GM06990 (cell line): ENCODE measurements at regions not wholly inside any gene's neighbourhood (a gene's known extent, or its start where the extent isn't known, plus 50 kb on each side); places are given as distances from the start of the nearest gene placed in this dataset.

ENCODE experiments used
- DNase-seq: peaks from one replicate; pipeline ENCODE4 v3.0.0-alpha.2; 2011; ENCODE audit not compliant: insufficient read length; ENCODE audit errors: extremely low read depth
- H3K27me3 ChIP-seq: replicated peaks from 2 replicates; pipeline ENCODE4 v1.6.0; 2011; ENCODE audit warnings: low read length; ENCODE audit not compliant: control insufficient read depth, insufficient read depth
- H3K36me3 ChIP-seq: 2 replicates; pipeline ENCODE4 v1.5.1; 2011; ENCODE audit warnings: low read length; ENCODE audit not compliant: control insufficient read depth, insufficient read depth
- H3K4me3 ChIP-seq: replicated peaks from 2 replicates; pipeline ENCODE4 v1.5.1; 2011; ENCODE audit warnings: low read depth, mild to moderate bottlenecking, control low read depth, low read length
- CTCF ChIP-seq: IDR thresholded peaks from 2 replicates; pipeline ENCODE4 v1.5.1; 2011; ENCODE audit warnings: low read length, control low read depth, mild to moderate bottlenecking, inconsistent platforms; ENCODE audit not compliant: insufficient read depth, poor library complexity, severe bottlenecking

GRCh38 chr11:70603114-70603755, 204.9 kb downstream of the CTTN start:
- Histone ChIP-seq H3K27me3 (peaks cover 4% of the 10 kb centered on the region), H3K4me3 (no peak overlapping the region), H3K36me3 (no peaks in the 10 kb centered on the region)
- no peak for DNase-seq
- no peak for TF ChIP-seq CTCF

GRCh38 chr11:70603756-70604211, 205.5 kb downstream of the CTTN start:
- Histone ChIP-seq H3K27me3 (peaks cover 4% of the 10 kb centered on the region), H3K36me3 (no peaks in the 10 kb centered on the region), H3K4me3 (no peak overlapping the region)
- DNase-seq: no peak
- no peak for TF ChIP-seq CTCF

- no peak for TF ChIP-seq CTCF
- DNase-seq: no peak
- Histone ChIP-seq H3K36me3 (no peaks in the 10 kb centered on the region), H3K4me3 (no peak overlapping the region), H3K27me3 (peaks cover 4% of the 10 kb centered on the region)
These were observed 205.9 kb downstream of the CTTN start for GRCh38 chr11:70604221-70604620.

- H3K36me3 ChIP-seq: no peaks in the 10 kb centered on the region
- TF ChIP-seq CTCF: no peak
- no peak for DNase-seq
- peaks cover 4% of the 10 kb centered on the region for H3K27me3 ChIP-seq
- no peak overlapping the region for H3K4me3 ChIP-seq
These were observed 206.5 kb downstream of the CTTN start for GRCh38 chr11:70604630-70605467.

GRCh38 chr11:70605468-70605815, 207.1 kb downstream of the CTTN start:
- Histone ChIP-seq H3K27me3 (peaks cover 4% of the 10 kb centered on the region), H3K4me3 (no peak overlapping the region), H3K36me3 (no peaks in the 10 kb centered on the region)
- TF ChIP-seq CTCF: no peak
- DNase-seq: no peak
